ENCODE measurements at regions not wholly inside any gene's neighbourhood (a gene's known extent, or its start where the extent isn't known, plus 50 kb on each side); places are given as distances from the start of the nearest gene placed in this dataset.

DNA sequence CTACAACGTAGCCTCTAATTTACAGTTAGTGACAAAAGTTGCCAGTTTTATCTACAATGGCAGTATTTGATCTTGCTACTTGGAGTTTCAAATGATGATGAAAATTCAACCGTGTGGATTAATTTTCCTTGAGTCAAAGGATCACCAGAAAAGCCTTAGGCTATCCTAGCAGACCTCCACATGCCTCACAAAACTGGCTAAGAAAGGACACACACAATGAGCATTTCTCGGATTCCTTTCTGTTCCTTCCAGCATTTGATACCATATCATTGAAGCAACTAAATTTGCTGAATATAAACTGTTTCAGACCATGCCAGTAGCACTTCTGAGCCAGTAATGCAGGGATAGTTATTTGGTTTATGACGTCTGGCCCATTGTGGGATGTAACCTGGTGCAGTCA is 587.4 kb upstream of the MDFIC2 start:
- no peak for DNase-seq

DNA sequence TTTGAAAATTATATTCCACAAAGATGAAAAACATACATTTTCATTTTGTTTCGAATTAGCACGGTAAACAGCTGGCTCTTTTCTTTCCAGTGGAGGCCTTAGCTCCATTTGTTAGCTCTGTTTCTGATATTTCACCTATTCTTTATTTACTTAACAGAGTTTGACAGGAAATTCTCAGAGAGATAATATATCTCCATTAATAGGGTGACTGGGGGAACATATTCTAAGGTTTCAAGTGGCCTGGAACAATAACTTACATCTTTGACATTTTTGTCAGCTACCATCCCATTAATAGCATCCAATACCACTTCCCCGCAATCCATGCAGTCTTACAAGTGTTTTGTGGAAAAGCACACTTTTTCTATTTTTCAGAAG is 577.6 kb upstream of the MDFIC2 start:
- DNase-seq = no peak

DNA sequence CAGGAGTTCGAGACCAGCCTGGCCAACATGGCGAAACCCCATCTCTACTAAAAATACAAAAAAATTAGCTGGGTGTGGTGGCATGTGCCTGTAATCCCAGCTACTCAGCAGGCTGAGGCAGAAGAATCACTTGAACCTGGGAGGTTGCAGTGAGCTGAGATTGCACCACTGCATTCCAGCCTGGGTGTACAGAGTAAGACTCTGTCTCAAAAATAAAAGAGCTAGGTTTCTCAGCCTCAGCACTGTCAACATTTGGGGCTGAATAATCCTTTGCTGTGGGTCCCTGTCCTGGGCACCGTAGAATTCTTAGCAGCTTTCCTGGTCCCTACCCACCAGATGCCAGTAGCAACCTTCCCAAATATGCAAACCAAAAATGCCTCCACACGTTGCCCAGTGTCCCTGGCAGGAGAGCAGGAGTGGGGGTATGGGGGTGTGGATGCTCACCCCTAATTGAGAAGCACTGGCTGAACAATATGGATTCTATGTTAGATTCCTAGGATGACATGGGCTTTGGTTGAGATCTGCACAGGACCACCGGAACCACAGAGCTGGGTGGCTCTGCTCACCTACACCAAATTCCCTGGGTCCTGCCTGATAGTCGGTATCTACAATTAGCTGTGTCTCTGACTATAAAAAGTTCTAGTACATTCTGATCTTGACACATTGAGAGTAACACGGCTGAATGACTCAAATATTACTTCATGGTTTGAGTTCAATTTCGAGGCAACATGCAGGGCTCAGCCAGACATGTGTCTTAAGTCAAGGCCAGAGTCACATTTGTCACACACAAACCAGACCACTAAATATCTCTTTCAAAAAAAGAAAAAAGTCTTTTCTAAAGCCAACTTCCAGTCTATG is 577.0 kb upstream of the MDFIC2 start:
- no peak for DNase-seq

DNA sequence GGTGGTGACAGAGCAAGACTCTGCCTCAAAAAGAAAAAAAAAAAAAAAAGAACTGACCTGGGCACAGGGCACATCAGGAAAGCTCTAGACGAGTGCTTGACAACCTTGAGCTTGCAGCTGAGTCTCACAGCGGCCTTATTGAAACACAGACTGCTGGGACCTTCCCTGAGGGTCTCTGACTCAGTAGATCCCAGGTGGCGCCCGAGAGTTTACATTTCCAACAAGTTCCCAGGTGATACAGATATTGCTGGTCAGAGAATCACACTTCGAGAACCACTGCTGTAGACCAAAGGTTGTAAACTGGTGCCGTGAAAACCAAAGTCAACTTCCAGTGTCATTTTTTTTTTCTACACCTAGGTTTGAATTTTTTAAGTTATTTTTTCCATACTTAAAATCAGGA is 573.2 kb upstream of the MDFIC2 start:
- no peak for DNase-seq

DNA sequence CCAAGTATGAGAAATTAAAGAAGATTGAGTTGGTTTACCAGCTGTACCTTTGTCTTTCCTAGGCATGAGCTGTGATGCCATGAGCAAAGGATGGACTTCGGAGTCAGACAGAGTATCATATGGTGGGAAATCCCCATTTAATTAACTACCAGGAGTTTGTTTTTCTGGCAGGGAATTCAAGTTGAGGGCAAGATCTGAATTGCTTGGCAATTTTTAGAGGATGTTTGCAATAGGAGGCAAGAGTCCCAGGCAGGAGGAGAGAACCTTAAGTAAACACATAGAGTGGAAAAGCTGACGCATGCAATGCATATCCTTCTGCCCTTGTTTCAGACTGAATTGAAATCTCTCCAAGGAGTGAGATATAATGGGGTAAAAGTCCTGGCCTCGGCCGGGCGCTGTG is 569.7 kb upstream of the MDFIC2 start:
- no peak for DNase-seq

DNA sequence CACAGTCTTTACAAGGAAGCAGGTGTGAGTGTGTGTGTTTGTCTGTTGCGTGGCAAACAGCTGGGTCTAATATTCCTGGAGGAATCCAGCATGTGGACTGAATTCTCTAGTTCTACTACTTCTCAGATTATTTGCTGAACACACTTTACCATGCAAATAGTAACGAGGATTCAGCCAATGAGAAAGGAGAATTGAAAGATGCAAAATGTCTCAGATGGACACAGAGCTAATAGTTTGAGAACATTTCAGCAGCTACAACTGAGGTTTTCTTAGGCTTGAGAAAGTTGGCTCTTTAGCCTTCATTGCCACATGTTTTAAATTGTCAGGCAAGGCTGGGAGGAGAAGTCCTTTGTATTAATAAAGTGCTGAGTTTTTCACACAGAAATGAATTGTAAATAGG is 568.0 kb upstream of the MDFIC2 start:
- no peak for DNase-seq

DNA sequence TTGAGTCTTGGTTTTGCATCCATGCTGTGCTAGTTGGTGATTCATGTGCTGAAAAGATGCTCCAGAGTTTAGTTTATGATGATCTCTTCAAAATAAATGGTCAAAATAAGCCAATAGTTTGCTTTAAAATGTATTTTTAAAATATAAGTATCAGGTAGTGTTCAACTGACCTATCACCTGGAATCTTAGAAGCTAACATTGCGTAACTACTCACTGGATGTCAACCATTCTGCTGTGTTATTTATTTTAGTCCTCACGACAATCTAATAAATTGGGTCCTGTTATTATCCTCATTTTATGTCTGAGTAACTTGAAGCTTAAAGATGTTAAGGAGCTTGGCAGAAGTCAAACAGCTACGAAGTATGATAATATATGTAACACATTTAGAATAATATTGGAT is 563.7 kb upstream of the MDFIC2 start:
- no peak for DNase-seq

DNA sequence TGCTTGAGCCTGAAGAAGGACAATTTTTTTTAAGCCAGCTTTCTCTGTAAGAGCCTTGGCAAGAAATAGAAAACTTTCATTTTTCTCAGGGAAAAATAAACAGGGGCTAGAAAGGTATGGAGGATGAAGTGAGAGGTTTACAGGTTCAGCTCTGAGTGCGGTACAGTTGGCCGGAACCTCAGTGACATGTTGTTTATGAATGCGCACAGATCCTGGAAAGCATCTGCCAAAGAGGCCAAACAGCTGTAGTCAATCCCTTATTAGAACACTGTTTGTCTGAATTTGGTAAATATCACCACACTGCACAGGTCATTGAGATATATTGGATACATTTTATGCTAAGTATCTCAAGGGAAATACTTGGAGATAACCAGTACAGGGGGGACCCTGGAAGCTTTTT is 561.8 kb upstream of the MDFIC2 start:
- no peak for DNase-seq

DNA sequence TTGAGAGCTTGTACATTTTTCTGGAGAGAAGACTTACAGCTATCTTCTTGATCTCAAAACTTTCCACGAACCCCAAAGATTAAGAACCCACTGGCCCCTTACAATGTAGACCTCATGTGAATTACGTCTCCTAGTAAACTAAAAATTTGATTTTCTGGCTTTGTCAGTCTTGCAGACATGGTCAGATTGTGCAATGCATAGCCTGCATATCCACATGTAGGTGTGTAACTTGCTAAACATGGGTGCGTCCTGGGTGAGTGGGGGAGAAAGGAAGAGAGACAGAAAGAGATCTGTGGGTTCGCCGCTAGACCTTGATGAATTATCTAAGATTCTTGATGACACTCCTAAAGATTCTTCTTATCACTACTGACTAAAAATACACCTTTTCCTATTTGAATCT is 561.2 kb upstream of the MDFIC2 start:
- no peak for DNase-seq

DNA sequence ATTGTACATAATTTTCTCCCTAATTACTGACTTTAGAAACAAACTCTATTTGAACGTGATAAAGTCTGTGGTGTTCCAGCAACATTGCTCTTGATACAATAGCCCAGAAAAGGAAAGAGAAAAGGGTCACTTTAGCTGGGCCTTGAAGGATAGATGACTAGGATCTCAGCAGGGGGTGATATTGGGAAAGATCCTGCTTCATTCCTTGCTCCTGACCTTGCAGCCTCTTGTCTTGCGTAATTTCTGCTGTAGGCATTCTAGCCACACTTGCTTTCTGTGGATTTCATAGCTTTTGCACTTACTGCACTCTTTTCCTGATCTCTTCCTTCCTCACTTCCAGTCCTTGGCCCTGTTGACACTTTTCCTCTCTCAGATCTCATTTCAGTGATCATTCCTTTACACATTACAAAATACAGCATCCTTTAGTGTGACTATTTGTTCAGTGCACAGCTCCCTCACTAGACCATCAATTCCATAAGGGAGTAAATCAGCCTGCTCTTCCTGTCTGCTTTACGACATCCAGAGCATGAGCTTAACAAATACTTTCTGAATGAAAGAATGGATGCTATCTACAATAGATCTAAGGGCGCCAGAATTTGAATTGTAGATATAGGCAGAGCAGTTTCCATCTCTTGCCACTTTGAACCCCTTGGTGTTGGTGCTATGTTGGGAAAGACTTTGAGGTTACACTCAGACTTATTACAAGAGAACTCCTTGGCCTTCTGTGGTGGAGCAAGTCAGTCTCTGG is 559.6 kb upstream of the MDFIC2 start:
- DNase-seq = no peak

DNA sequence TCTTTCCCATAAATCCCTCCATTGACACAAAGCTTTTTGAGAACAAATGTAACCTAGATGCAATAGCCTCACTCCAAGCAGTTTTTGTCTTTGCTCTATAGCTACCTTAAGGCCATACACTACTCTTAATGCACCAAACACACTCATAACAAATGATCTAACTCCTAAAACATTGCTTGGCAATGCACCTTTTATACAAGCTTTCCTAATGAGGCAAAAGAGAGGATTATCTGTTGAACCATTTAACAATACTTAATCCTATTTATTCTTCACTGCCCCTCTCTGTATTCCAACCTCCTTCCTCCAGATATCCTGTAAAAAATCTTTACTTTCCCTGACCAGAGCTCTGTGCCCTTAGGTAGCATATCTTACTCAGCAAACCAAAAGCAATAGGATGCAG is 558.1 kb upstream of the MDFIC2 start:
- DNase-seq = no peak

DNA sequence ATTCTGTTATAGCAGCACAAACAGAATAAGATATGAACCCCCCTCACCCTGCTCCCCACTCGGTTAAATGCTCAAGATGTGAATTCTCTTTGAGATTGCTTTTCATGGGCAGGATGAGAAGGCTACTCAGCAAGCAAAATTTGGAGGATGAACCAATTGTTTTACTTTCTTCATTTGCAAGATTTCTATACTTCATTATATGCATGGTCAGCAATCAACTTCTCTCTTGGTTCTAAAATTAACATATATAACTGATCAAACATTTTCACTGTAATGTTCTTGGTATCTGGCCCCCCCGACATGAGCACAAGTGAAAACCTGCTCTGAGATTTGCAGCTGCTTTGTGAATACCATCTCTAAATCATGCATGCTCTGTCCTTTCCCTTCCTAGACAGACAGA is 556.1 kb upstream of the MDFIC2 start:
- DNase-seq = no peak

DNA sequence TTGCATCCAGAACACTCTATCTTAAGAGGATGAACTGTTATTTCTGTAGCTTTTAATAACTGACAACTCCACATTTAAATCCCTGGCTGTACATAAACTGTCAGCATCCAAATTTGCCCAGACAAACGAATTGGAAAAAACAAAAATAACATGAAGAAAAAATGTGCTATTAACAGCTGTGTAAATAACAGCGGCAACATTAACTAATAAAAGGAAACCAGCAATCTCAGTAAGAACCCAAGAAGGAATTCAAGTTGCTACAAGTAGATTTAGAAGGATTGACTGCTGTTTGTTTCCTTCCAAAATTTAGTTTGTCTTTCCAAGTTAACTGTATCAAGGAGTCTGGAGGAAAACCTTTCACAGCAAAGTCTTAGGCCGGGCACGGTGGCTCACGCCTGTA is 550.6 kb upstream of the MDFIC2 start:
- DNase-seq = no peak

DNA sequence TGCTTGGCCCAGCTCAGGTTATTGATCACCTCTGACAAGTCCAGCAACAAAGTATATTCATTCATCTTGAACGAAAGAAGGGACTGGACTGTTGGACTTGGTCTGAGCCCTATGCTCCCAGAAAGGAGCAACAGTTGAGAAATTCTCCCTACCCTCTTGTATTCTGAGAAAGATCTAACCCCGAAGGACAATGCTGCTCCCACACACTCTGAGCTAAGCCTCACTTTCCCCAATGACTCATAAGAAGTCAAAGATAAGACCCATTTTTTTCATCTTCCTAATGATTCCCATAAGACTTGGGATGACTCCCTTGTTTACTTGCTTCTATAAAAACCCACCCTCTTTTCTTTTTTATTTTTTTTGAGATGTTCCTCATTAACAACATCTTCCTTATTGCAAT is 549.4 kb upstream of the MDFIC2 start:
- DNase-seq = no peak

DNA sequence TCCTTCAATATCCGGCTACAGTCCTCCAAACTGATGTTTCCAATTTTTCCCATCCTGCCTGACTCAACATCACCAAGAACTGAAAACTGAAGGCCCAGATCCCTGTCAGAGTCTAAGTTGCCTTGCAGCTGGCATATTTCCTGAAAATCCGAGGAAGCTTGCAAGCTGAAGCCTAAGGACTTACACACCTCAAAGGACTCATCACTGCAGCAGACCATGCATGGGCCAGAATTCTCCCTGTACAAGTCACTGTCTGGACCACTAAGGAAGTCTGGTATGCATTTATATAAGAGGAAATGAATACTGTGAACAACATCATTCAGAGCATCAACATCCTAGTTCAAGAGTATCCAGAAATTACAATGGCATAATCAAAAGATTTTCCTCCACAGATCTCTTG is 548.8 kb upstream of the MDFIC2 start:
- DNase-seq = no peak

DNA sequence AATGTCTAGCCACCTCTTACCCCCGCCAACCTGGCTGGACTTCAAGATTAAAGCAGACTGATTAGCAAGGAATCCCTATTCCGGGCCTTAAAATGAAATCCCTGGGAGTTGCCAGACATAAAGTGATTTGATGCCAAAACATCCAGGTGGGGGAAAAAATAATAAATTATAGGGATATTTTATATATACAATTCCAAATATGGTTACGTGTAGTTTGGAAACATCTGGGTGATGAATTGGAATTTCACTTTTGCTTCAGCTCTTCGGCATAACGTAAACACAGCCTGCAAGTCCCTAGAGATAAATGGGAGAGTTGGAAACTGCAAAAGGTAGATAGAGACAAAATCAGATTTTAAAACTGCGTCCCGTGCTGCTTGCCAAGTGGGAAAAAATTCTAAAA is 545.5 kb upstream of the MDFIC2 start:
- DNase-seq = no peak

DNA sequence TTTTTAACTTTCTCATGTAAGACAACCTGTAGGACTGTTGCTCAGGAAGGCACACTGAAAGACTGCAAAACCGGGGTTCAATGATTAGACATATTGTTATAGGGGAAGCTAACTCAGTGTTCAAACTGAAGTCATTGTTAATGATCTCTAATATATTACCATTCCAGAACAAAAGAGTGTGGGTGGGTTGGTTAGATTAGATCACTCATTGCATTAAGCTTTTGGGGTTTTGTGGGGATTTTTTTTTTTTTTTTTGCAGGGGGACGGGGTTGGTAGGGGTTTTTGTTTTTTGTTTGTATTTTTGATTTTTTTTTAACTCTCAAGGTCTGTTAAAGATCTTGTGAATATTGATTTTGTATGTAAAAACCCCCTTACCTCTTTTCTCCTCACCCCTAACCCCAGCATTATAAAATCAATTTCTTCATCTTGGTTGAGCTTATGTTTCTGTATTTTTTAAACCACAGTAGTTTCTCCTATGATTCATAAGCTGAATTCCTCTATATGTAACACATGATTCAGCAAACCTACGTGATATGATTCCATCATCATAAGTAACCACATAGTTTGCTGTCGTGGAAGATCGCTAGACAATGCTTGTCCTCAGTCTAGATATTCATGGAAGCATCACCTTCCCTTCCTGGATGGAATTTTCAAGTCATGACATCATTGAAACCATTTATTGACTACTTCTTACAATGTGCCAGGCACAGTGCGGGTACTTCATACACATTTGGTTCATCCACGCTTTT is 544.1 kb upstream of the MDFIC2 start:
- DNase-seq = no peak

DNA sequence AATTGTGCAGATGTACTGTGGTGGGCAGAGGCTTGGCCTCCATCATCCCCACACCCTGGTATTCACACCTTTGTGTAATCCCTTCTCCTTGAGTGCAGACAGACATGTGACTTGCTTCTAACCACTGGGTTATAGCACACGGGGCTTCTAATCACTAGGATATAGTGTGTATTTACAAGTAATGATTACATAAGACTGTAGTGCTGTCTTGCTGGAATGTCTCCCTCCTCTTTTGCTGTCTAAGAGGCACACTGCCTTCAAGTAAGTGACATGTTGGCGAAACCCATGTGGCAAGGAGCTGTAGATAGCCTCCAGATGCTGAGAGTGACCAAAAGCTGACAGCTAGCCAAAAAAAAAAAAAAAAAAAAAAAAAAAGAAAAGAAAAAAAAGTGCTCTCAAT is 542.7 kb upstream of the MDFIC2 start:
- DNase-seq = no peak

DNA sequence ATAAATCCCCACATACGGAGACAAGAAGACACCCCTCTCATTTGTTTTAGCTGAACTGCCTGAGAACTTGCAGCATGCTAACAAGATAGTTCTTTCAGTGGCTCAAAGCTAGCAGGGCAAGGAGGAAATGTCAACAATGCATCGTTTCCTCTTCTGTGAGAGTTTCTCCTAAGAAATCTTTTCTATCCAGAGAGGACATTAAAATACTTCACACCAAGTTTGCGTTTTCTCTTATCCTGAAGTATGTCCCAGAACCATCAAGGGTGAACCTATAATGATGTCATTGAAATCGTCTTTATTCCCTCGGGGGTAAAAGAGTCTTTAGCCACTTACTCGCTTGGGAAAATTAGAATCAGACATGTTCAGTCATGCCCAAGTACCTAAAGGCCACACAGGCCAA is 541.7 kb upstream of the MDFIC2 start:
- DNase-seq = no peak

DNA sequence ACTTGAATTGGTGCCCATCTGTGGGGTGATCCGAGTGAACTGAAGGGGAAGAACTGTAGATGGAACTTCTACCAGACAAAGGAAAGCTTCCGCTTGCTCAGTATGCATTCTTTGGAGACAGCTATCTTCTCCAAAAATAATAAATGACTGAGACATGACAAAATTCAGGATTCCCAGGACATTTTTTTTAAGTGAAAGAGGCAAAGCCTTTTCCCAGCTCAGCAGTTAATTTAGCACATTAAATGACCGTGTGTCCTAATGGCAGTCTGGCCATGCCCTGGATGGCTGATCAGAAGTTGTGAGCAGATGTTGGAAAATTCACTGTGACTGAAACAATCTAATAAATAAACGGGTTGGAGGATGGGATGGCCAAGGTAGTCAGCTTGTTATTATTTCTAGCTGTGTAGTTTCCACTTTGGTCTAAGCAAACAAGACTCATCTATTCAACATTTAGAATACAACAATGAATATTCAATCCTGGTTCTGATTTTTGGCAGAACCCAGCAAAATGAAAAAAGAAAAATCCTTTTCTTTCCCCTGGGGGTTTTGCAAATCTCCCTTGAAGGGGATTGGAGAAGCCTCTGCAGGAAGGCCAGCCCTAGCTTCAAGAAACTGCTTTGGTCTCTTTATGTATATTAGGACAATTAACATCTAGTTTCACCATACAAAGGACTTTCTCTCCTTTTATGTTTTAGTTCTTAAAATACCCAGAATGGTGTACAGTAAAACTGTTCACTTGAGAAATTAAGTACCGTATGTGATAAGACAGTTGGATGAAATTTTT is 540.9 kb upstream of the MDFIC2 start:
- no peak for DNase-seq

DNA sequence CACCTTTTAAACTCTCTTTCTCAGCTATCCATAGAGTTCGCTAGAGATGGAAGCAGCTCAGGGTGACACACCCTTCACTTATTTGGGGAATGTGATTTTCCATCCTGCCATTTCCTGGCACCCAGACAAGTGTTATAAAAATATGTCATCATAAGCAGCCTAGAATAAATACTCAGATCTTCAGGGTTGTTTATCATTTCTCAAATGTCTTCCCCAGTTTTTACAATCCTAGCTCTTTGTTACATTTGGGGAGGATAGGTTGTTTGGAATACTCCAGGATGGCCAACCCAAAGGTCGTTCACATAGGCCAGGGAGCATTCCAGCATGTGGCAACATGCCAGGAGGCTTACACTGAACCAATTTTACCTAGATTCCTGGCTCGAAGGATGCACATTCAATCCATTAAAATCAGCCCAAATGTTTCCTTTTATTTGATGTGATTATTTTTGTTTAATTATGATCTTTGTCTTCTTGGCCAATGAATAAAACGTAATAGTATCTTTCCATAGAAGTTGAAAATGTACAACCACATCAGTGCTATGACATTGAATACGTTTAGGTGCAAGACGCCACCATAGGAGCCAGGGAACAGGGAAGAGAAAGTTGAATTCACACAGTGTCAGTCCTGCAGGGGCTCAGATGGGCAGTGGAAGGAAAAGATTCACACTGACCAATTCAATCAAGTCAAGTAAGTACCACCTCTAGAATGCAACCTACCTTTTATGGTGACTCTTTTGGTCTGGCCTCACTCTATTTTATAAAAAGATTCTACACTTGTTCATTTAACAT is 537.7 kb upstream of the MDFIC2 start:
- DNase-seq = no peak

All from activated CD4-positive, alpha-beta T cell treated with anti-CD3 and anti-CD28 coated beads for 1 hour (primary cell).